IMR-90 (cell line): ENCODE measurements at regions not wholly inside any gene's neighbourhood (a gene's known extent, or its start where the extent isn't known, plus 50 kb on each side); places are given as distances from the start of the nearest gene placed in this dataset.

Experiments used
- BHLHE40 ChIP-seq: fragments of 150-350 bp; IDR thresholded peaks from 2 replicates; pipeline ENCODE4 v1.6.1; 2016; ENCODE audit warnings: mild to moderate bottlenecking, low read depth, low read length
- CEBPB ChIP-seq: IDR thresholded peaks from 2 replicates; pipeline ENCODE4 v1.6.1; 2012; ENCODE audit warnings: low read depth, low read length, improper control_type of control experiment
- CTCF ChIP-seq: conservative IDR thresholded peaks from 2 replicates; pipeline ENCODE4 v1.5.1; 2012; ENCODE audit warnings: mild to moderate bottlenecking, low read depth, low read length, improper control_type of control experiment
- POLR2A ChIP-seq: IDR thresholded peaks from 2 replicates; pipeline ENCODE4 v1.6.1; 2012; ENCODE audit warnings: mild to moderate bottlenecking, low read depth, low read length
- RAD21 ChIP-seq: IDR thresholded peaks from 2 replicates; pipeline ENCODE4 v1.6.1; 2012; ENCODE audit warnings: low read length, improper control_type of control experiment
- USF2 ChIP-seq: fragments of 150-350 bp; IDR thresholded peaks from 2 replicates; pipeline ENCODE4 v1.6.1; 2017; ENCODE audit warnings: mild to moderate bottlenecking, antibody characterized with exemption, low read length, low read depth

- TF ChIP-seq CTCF: no peak
- TF ChIP-seq BHLHE40: no peak
- no peak for TF ChIP-seq CEBPB
- no peak for TF ChIP-seq USF2
- no peak for TF ChIP-seq RAD21
- no peak for TF ChIP-seq POLR2A
Measured at GRCh38 chr9:100730086-100730485, 152.2 kb downstream of the CAVIN4 start.
